MM.1S (cell line): ENCODE measurements at regions not wholly inside any gene's neighbourhood (a gene's known extent, or its start where the extent isn't known, plus 50 kb on each side); places are given as distances from the start of the nearest gene placed in this dataset.
A peak's percentile ranks its signal among the peaks of the same experiment; 100 is the strongest.

Source experiments
- DNase-seq: peaks from one replicate; pipeline ENCODE4 v3.0.0-alpha.2; 2015
- H2AFZ ChIP-seq: fragments of 300-600 bp; sonication (generic); 2 replicates; pipeline ENCODE4 v1.6.0; 2016; ENCODE audit warnings: antibody characterized with exemption, low read length
- H3F3A ChIP-seq: fragments of 300-600 bp; sonication (generic); 2 replicates; pipeline ENCODE4 v1.6.1; 2016; ENCODE audit warnings: mild to moderate bottlenecking, antibody characterized with exemption, low read length, moderate library complexity, mixed read lengths; ENCODE audit not compliant: insufficient read depth
- H3K27ac ChIP-seq: fragments of 300-600 bp; sonication (generic); 2 replicates; pipeline ENCODE4 v1.5.1; 2016; ENCODE audit warnings: mild to moderate bottlenecking, low read length
- H3K27me3 ChIP-seq: fragments of 300-600 bp; sonication (generic); replicated peaks from 2 replicates; pipeline ENCODE4 v1.6.0; 2016; ENCODE audit warnings: low read length; ENCODE audit not compliant: insufficient read depth
- H3K36me3 ChIP-seq: fragments of 300-600 bp; sonication (generic); replicated peaks from 2 replicates; pipeline ENCODE4 v1.6.1; 2016; ENCODE audit warnings: mild to moderate bottlenecking, low read length, mixed read lengths; ENCODE audit not compliant: insufficient read depth
- H3K4me1 ChIP-seq: fragments of 300-600 bp; sonication (generic); 2 replicates; pipeline ENCODE4 v1.6.1; 2016; ENCODE audit warnings: low read length, mixed read lengths
- H3K4me2 ChIP-seq: fragments of 300-600 bp; sonication (generic); 2 replicates; pipeline ENCODE4 v1.6.0; 2016; ENCODE audit warnings: low read depth, low read length
- H3K4me3 ChIP-seq: fragments of 300-600 bp; sonication (generic); 2 replicates; pipeline ENCODE4 v1.5.1; 2016; ENCODE audit warnings: low read length, mixed read lengths
- H3K79me2 ChIP-seq: fragments of 300-600 bp; sonication (generic); 2 replicates; pipeline ENCODE4 v1.6.1; 2016; ENCODE audit warnings: mixed run types, low read length, mixed read lengths
- H3K9ac ChIP-seq: fragments of 300-600 bp; sonication (generic); 2 replicates; pipeline ENCODE4 v1.6.1; 2016; ENCODE audit warnings: low read length, mixed read lengths
- H3K9me2 ChIP-seq: fragments of 300-600 bp; sonication (generic); replicated peaks from 2 replicates; pipeline ENCODE4 v1.6.1; 2016; ENCODE audit warnings: mild to moderate bottlenecking, low read length, mixed read lengths; ENCODE audit not compliant: insufficient read depth
- H3K9me3 ChIP-seq: fragments of 300-600 bp; sonication (generic); replicated peaks from 2 replicates; pipeline ENCODE4 v1.6.1; 2016; ENCODE audit warnings: mild to moderate bottlenecking, low read length, mixed read lengths; ENCODE audit not compliant: insufficient read depth
- H4K20me1 ChIP-seq: fragments of 300-600 bp; sonication (generic); 2 replicates; pipeline ENCODE4 v1.6.1; 2016; ENCODE audit warnings: mild to moderate bottlenecking, low read length, moderate library complexity, mixed read lengths; ENCODE audit not compliant: insufficient read depth
- EZH2 ChIP-seq: fragments of 300-600 bp; sonication (generic); optimal IDR thresholded peaks from 2 replicates; pipeline ENCODE3; 2017; ENCODE audit warnings: low read depth, mild to moderate bottlenecking, antibody characterized with exemption, low read length, mixed read lengths
- EZH2phosphoT487 ChIP-seq: fragments of 300-600 bp; sonication (generic); IDR thresholded peaks from 2 replicates; pipeline ENCODE4 v1.6.1; 2018; ENCODE audit warnings: antibody characterized with exemption, low read length
- TF ChIP-seq, protein P1 (sequence below): fragments of 300-600 bp; sonication (generic); IDR thresholded peaks from 2 replicates; pipeline ENCODE4 v1.5.1; 2016; ENCODE audit warnings: antibody characterized with exemption, low read length, mixed read lengths

DNA sequence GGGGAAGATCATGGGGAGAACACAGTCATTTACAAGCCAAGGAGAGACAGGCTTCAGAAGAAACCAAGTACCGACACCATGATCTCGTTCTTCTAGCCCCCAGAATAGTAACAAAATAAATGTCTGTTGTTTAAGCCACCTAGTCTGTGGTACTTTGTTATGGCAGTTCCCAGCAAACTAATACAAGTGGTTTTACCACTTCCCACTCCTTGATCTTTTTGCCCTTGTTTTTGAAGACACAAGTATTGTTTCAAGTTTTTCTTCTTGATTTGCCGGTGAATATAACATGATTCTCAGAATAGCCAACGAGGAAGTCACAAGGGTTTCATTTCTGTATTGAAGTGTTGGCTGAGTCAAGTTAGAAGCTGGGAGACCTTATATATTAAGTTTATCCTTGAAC is 220.3 kb downstream of the SOX2 start:
- H3K4me1 ChIP-seq: peaks cover 29% of the 10 kb centered on the region
- H3K4me3 ChIP-seq: peak overlapping the region; percentile 16
- no peaks in the 10 kb centered on the region for H3K9me3 ChIP-seq
- peak overlapping the region; percentile 63 for H3K4me2 ChIP-seq
- H3K27me3 ChIP-seq: no peaks in the 10 kb centered on the region
- peak overlapping the region; percentile 81 for H3K27ac ChIP-seq
- H4K20me1 ChIP-seq: no peaks in the 10 kb centered on the region
- H2AFZ ChIP-seq: peak overlapping the region; percentile 69
- no peaks in the 10 kb centered on the region for H3K36me3 ChIP-seq
- TF ChIP-seq, protein P1, sequence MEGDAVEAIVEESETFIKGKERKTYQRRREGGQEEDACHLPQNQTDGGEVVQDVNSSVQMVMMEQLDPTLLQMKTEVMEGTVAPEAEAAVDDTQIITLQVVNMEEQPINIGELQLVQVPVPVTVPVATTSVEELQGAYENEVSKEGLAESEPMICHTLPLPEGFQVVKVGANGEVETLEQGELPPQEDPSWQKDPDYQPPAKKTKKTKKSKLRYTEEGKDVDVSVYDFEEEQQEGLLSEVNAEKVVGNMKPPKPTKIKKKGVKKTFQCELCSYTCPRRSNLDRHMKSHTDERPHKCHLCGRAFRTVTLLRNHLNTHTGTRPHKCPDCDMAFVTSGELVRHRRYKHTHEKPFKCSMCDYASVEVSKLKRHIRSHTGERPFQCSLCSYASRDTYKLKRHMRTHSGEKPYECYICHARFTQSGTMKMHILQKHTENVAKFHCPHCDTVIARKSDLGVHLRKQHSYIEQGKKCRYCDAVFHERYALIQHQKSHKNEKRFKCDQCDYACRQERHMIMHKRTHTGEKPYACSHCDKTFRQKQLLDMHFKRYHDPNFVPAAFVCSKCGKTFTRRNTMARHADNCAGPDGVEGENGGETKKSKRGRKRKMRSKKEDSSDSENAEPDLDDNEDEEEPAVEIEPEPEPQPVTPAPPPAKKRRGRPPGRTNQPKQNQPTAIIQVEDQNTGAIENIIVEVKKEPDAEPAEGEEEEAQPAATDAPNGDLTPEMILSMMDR: no peak
- peak overlapping the region; percentile 42; the same call in 1 of the 2 replicates for H3K9ac ChIP-seq
- no peaks in the 10 kb centered on the region for H3K9me2 ChIP-seq
- H3K79me2 ChIP-seq: no peaks in the 10 kb centered on the region
- peaks cover 11% of the 10 kb centered on the region for H3F3A ChIP-seq
- DNase-seq: peak; percentile 60

DNA sequence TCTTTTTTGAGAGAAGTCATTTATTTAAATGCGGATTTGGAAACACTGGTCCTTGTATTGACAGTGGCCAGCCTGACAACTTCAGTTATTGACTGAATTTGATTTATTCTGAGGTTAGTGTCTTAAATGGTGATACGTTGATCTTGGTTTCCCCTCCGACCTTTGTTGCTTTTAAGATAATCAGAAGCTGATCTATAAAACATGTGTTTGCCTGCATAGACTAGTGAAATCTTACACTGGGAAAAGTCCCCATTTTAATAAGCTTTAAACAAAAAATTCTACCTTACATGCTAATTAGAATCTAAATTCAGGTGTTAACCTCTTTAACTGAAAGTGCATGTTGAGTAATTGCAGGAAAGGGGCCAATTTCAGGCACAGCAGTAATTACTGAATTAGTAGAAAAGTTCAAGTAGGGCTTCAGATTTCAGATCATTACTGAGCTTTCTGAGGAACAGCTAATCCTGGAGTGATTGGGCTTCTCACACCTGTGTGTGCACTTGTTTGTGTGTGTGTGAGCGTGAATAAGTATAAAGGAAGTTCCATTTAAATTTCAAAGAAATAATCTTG is 221.4 kb downstream of the SOX2 start:
- no peak for DNase-seq
- Histone ChIP-seq H3K4me2 (no peak overlapping the region), H3K4me1 (peaks cover 29% of the 10 kb centered on the region), H3K9me2 (no peaks in the 10 kb centered on the region), H3F3A (peaks cover 11% of the 10 kb centered on the region), H3K27ac (no peak overlapping the region), H3K9ac (no peak overlapping the region), H3K4me3 (no peak overlapping the region), H4K20me1 (no peaks in the 10 kb centered on the region), H2AFZ (0 out of 2 replicates have a peak overlapping the region, but pooled peaks have one; percentile 1), H3K79me2 (no peaks in the 10 kb centered on the region), H3K9me3 (no peaks in the 10 kb centered on the region), H3K36me3 (no peaks in the 10 kb centered on the region), H3K27me3 (no peaks in the 10 kb centered on the region)
- TF ChIP-seq EZH2phosphoT487 (no peak), EZH2 (no peak)
- TF ChIP-seq, protein P1: no peak

DNA sequence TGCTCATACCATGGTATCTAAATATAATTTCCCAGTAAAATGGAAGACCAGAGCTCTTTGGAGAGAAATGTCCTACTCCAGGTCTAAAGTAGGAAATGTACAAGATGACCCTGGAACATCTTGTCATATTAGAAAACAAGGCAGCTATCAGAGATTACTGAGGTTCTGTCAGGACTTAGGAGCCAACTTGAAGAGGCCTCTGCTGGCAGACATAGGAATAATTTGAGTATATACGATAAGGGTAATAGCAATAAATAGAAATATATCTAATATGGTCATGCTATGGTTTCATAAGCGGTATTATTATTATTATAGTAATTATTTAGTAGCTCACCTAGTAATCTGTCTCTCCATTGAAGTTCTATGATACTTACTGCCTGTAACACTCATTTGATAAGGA is 224.2 kb downstream of the SOX2 start:
- peaks cover 15% of the 10 kb centered on the region for H3F3A ChIP-seq
- TF ChIP-seq, protein P1: peak; percentile 27; the same call in 1 of the 2 replicates
- no peak for TF ChIP-seq EZH2
- no peaks in the 10 kb centered on the region for H3K79me2 ChIP-seq
- H3K4me3 ChIP-seq: no peak overlapping the region
- peaks cover 35% of the 10 kb centered on the region for H3K4me1 ChIP-seq
- no peak overlapping the region for H3K4me2 ChIP-seq
- H3K27me3 ChIP-seq: no peaks in the 10 kb centered on the region
- no peaks in the 10 kb centered on the region for H3K9me3 ChIP-seq
- H3K36me3 ChIP-seq: no peaks in the 10 kb centered on the region
- H3K9ac ChIP-seq: no peak overlapping the region
- H3K9me2 ChIP-seq: no peaks in the 10 kb centered on the region
- no peak overlapping the region for H2AFZ ChIP-seq
- H4K20me1 ChIP-seq: no peaks in the 10 kb centered on the region
- no peak overlapping the region for H3K27ac ChIP-seq
- DNase-seq: no peak
